Muscle layer of colon (tissue), 2 donors: ENCODE measurements at regions not wholly inside any gene's neighbourhood (a gene's known extent, or its start where the extent isn't known, plus 50 kb on each side); places are given as distances from the start of the nearest gene placed in this dataset.

Experiments used
- H3K27ac ChIP-seq: one replicate; pipeline ENCODE4 v1.7.0; 2013; ENCODE audit warnings: low read depth, mild to moderate bottlenecking, low read length, moderate library complexity
- H3K27me3 ChIP-seq, 2 donors: one replicate each; pipeline ENCODE4 v1.7.0; 2013; ENCODE audit warnings: low read length in 2 of 2, mild to moderate bottlenecking in 2 of 2; ENCODE audit not compliant: insufficient read depth in 2 of 2, control insufficient read depth in 1 of 2
- H3K36me3 ChIP-seq: one replicate; pipeline ENCODE4 v1.7.0; 2013; ENCODE audit warnings: mild to moderate bottlenecking, low read length; ENCODE audit not compliant: insufficient read depth
- H3K4me1 ChIP-seq: one replicate; pipeline ENCODE4 v1.7.0; 2013; ENCODE audit warnings: mild to moderate bottlenecking, low read length; ENCODE audit not compliant: insufficient read depth
- H3K4me3 ChIP-seq, 2 donors: one replicate each; pipeline ENCODE4 v1.7.0; 2013; ENCODE audit warnings: low read length in 2 of 2, low read depth in 1 of 2, mild to moderate bottlenecking in 1 of 2, moderate library complexity in 1 of 2
- H3K9ac ChIP-seq: one replicate; pipeline ENCODE4 v1.7.0; 2013; ENCODE audit warnings: low read length
- H3K9me3 ChIP-seq: one replicate; pipeline ENCODE4 v1.7.0; 2013; ENCODE audit warnings: mild to moderate bottlenecking, low read length
- donor health status: abdominal sarcoma.
- donor health status: Adenocarcinoma of cecum.

- Histone ChIP-seq H3K27ac (no peak overlapping the region), H3K9ac (no peak overlapping the region), H3K36me3 (no peaks in the 10 kb centered on the region), H3K9me3 (no peaks in the 10 kb centered on the region), H3K4me3 (no peak overlapping the region), H3K27me3 (no peaks in the 10 kb centered on the region), H3K4me1 (peaks cover 7% of the 10 kb centered on the region)
Observed at GRCh38 chr6:80540700-80541099, 434.2 kb downstream of the BCKDHB start.

GRCh38 chr6:80537118-80537972, 430.9 kb downstream of the BCKDHB start:
- Histone ChIP-seq H3K27ac (no peak overlapping the region), H3K4me3 (no peak overlapping the region), H3K9ac (no peak overlapping the region), H3K36me3 (no peaks in the 10 kb centered on the region), H3K4me1 (peaks cover 7% of the 10 kb centered on the region), H3K27me3 (no peaks in the 10 kb centered on the region), H3K9me3 (no peaks in the 10 kb centered on the region)

- Histone ChIP-seq H3K27ac (no peak overlapping the region), H3K27me3 (no peaks in the 10 kb centered on the region), H3K4me3 (no peak overlapping the region), H3K4me1 (peaks cover 7% of the 10 kb centered on the region), H3K36me3 (no peaks in the 10 kb centered on the region), H3K9me3 (no peaks in the 10 kb centered on the region), H3K9ac (no peak overlapping the region)
Observed at GRCh38 chr6:80535914-80536565, 429.6 kb downstream of the BCKDHB start.

- no peaks in the 10 kb centered on the region for H3K27me3 ChIP-seq
- H3K4me1 ChIP-seq = peaks cover 1% of the 10 kb centered on the region
- no peak overlapping the region for H3K9ac ChIP-seq
- no peaks in the 10 kb centered on the region for H3K9me3 ChIP-seq
- H3K27ac ChIP-seq = no peak overlapping the region
- no peaks in the 10 kb centered on the region for H3K36me3 ChIP-seq
- no peak overlapping the region for H3K4me3 ChIP-seq
Observed at GRCh38 chr6:80531681-80532619, 425.5 kb downstream of the BCKDHB start.

GRCh38 chr6:80530103-80530502, 423.6 kb downstream of the BCKDHB start:
- Histone ChIP-seq H3K27me3 (no peaks in the 10 kb centered on the region), H3K27ac (no peak overlapping the region), H3K4me3 (no peak overlapping the region), H3K9ac (no peak overlapping the region), H3K9me3 (no peaks in the 10 kb centered on the region), H3K36me3 (no peaks in the 10 kb centered on the region), H3K4me1 (no peaks in the 10 kb centered on the region)

GRCh38 chr6:80528115-80528514, 421.6 kb downstream of the BCKDHB start:
- Histone ChIP-seq H3K9ac (no peak overlapping the region), H3K4me1 (peaks cover 7% of the 10 kb centered on the region), H3K27me3 (no peaks in the 10 kb centered on the region), H3K4me3 (no peak overlapping the region), H3K9me3 (no peaks in the 10 kb centered on the region), H3K36me3 (no peaks in the 10 kb centered on the region), H3K27ac (no peak overlapping the region)

- H3K4me3 ChIP-seq = no peak overlapping the region
- H3K9ac ChIP-seq = no peak overlapping the region
- H3K27ac ChIP-seq = no peak overlapping the region
- no peaks in the 10 kb centered on the region for H3K36me3 ChIP-seq
- peaks cover 13% of the 10 kb centered on the region for H3K4me1 ChIP-seq
- no peaks in the 10 kb centered on the region for H3K27me3 ChIP-seq
- H3K9me3 ChIP-seq = no peaks in the 10 kb centered on the region
Observed at GRCh38 chr6:80527552-80528052, 421.1 kb downstream of the BCKDHB start.

GRCh38 chr6:80523531-80523997, 417.1 kb downstream of the BCKDHB start:
- Histone ChIP-seq H3K36me3 (no peaks in the 10 kb centered on the region), H3K27ac (no peak overlapping the region), H3K9me3 (no peaks in the 10 kb centered on the region), H3K27me3 (no peaks in the 10 kb centered on the region), H3K9ac (no peak overlapping the region), H3K4me1 (peaks cover 29% of the 10 kb centered on the region), H3K4me3 (peak overlapping the region in 1 of 2 donors; percentile 11)

- H3K4me3 ChIP-seq = peak overlapping the region in 1 of 2 donors; percentile 11
- no peak overlapping the region for H3K9ac ChIP-seq
- H3K27me3 ChIP-seq = no peaks in the 10 kb centered on the region
- no peaks in the 10 kb centered on the region for H3K9me3 ChIP-seq
- H3K4me1 ChIP-seq = peaks cover 29% of the 10 kb centered on the region
- H3K36me3 ChIP-seq = no peaks in the 10 kb centered on the region
- no peak overlapping the region for H3K27ac ChIP-seq
Observed at GRCh38 chr6:80523010-80523409, 416.5 kb downstream of the BCKDHB start.

GRCh38 chr6:80522576-80522975, 416.1 kb downstream of the BCKDHB start:
- Histone ChIP-seq H3K27me3 (no peaks in the 10 kb centered on the region), H3K9me3 (no peaks in the 10 kb centered on the region), H3K27ac (no peak overlapping the region), H3K4me3 (no peak overlapping the region), H3K36me3 (no peaks in the 10 kb centered on the region), H3K9ac (no peak overlapping the region), H3K4me1 (peaks cover 29% of the 10 kb centered on the region)
